GM12874 (cell line): ENCODE measurements at regions not wholly inside any gene's neighbourhood (a gene's known extent, or its start where the extent isn't known, plus 50 kb on each side); places are given as distances from the start of the nearest gene placed in this dataset.

Experiments
- CTCF ChIP-seq: IDR thresholded peaks from 2 replicates; pipeline ENCODE4 v1.5.1; 2011; ENCODE audit warnings: low read depth, mild to moderate bottlenecking, control low read depth, low read length, moderate library complexity; ENCODE audit not compliant: insufficient read depth

DNA sequence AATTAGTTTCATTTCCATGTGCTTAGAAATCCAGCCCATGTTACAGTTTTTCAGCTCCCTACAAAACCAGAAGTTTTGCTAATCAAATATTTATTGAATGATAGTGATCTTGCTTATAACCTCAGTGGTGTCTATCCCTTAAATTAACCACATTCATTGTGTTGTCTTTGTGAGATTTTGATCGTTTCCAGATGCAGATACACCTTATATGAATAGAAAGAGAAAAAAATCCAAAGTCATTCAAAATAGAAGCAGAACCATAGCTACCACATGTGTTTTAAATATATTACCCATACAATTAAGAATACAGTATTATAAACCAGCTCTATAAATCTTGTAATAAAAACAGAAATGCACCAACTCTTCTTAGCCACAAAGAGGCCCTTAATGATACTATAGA, 60.6 kb upstream of the RREB1 start:
- TF ChIP-seq CTCF = no peak

DNA sequence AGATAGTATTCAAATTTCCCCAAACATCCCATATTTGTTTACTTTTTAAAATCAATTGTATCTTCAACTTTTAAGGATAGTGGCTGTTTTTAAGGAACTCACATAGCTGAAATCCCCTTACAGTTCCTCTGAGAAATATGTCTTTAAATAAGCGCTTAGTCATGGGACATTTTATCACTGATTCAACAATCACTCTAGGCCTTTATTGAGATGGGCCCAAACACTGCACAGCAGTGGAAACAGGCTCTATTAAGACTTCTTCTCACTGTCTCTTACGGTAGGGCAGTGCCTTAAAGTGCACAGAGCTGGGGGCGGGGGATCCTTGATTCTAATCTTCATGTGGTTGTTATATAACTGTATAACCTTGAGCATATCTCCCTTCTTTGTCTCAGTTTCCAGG, 59.8 kb upstream of the RREB1 start:
- TF ChIP-seq CTCF = no peak

DNA sequence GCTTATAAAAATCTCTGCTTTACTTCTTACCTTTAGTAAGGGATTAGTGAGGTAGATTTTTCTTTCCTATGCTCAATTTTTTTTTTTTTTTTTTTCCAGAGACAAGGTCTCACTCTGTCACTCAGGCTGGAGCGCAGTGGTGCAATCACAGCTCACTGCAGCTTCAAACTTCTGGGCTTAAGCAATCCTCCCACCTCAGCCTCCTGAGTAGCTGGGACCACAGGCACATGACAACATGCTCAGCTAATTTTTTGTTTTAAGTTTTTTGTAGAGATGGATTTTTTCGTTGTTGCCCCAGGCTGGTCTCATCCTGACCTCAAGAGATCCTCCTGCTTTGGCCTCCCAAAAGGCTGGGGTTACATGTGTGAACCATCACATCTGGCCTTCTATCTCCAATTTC, 58.9 kb upstream of the RREB1 start:
- no peak for TF ChIP-seq CTCF

DNA sequence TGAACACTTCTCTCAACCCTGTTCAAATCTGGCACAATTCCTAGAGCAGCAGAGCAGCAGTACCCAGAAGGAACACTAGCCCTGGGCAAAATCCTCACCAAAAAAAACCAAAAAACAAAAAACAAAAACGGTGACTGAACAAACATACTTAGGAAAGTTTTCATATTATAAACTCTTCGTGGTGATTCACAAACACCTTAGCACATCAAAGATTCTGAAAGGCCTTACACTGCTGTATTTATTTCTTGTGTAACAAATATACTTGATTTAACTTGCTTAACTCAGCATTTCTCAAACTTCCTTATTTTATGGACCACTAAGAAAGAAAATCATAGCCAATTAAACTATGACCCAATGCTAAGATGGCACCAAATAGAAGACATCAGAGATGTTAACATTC, 57.8 kb upstream of the RREB1 start:
- TF ChIP-seq CTCF = no peak

- no peak for TF ChIP-seq CTCF
Measured at GRCh38 chr6:7050872-7051779, 56.6 kb upstream of the RREB1 start.

GRCh38 chr6:7051780-7052442, 55.9 kb upstream of the RREB1 start:
- no peak for TF ChIP-seq CTCF

DNA sequence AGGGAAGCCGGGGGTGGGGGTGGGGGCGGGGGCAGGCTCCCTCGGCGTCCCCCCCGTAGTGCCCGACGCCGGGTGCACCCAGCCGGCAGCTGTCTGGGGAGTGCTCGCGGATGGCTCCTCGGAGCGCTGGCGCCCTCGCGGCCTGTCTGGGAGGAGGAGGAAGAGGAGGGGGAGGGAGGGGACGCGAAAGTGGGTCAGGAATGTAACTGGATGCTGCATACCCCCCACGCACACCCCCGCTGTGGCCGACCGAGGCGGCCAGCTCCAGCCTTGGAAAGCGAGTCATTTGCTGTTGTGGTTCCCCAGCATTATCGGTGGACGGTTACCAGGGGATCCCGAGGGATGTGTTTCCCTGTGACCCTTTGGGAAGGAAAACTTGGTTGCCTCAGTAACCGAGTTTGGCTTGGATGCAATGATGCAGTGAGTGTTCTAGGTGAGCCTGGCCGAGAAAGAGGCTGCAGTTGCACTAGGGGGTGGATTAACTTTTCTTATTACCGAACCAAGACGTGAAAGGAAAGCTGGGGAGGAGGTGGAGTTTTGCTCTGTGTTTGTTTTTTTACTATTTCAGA, 55.2 kb upstream of the RREB1 start:
- no peak for TF ChIP-seq CTCF
